ENCODE measurements at regions not wholly inside any gene's neighbourhood (a gene's known extent, or its start where the extent isn't known, plus 50 kb on each side); places are given as distances from the start of the nearest gene placed in this dataset.
A peak's percentile ranks its signal among the peaks of the same experiment; 100 is the strongest.
"Not testable (repeated sequence)": the region's sequence is repeated elsewhere in the genome, so short reads cannot be mapped to it uniquely, and the experiment has no call there.

GRCh38 chr11:134592391-134592990 is 180.4 kb upstream of the B3GAT1 start:
- no peak overlapping the region for H3K27ac ChIP-seq (ENCODE audit: low read depth, low read length, poor library complexity, severe bottlenecking)
- no peaks in the 10 kb centered on the region for H3K27me3 ChIP-seq (ENCODE audit: insufficient read depth, low read length)
- H2AFZ ChIP-seq (ENCODE audit: low read length): no peak overlapping the region
- H3K79me2 ChIP-seq (ENCODE audit: insufficient read depth, low read length): no peaks in the 10 kb centered on the region
- no peaks in the 10 kb centered on the region for H3K36me3 ChIP-seq (ENCODE audit: insufficient read depth, low read length)
- no peaks in the 10 kb centered on the region for H3K4me1 ChIP-seq (ENCODE audit: insufficient read depth, low read length, severe bottlenecking)
- H4K20me1 ChIP-seq (ENCODE audit: insufficient read depth, low read length): no peaks in the 10 kb centered on the region
- no peaks in the 10 kb centered on the region for H3F3A ChIP-seq (ENCODE audit: insufficient read depth, low read length)
- TF ChIP-seq CTCF (IDR thresholded peaks at IDR 0.05; ENCODE audit: low read length) (peak; percentile 64), EZH2 (IDR thresholded peaks at IDR 0.05; ENCODE audit: borderline replicate concordance, low read length) (no peak)
- no peaks in the 10 kb centered on the region for H3K9me2 ChIP-seq (ENCODE audit: low read depth, low read length)
- no peak overlapping the region for H3K9ac ChIP-seq (ENCODE audit: low read length)
- H3K9me3 ChIP-seq (ENCODE audit: low read length): no peaks in the 10 kb centered on the region
- no peak overlapping the region for H3K4me2 ChIP-seq (ENCODE audit: low read length)
- H3K4me3 ChIP-seq (ENCODE audit: low read depth, low read length, poor library complexity, severe bottlenecking): no peak overlapping the region

GRCh38 chr11:134591338-134591737 is 179.3 kb upstream of the B3GAT1 start:
- no peaks in the 10 kb centered on the region for H3F3A ChIP-seq (ENCODE audit: insufficient read depth, low read length)
- no peak overlapping the region for H3K27ac ChIP-seq (ENCODE audit: low read depth, low read length, poor library complexity, severe bottlenecking)
- H3K4me2 ChIP-seq (ENCODE audit: low read length): no peak overlapping the region
- H3K36me3 ChIP-seq (ENCODE audit: insufficient read depth, low read length): no peaks in the 10 kb centered on the region
- no peaks in the 10 kb centered on the region for H3K9me3 ChIP-seq (ENCODE audit: low read length)
- H3K79me2 ChIP-seq (ENCODE audit: insufficient read depth, low read length): no peaks in the 10 kb centered on the region
- H3K9ac ChIP-seq (ENCODE audit: low read length): no peak overlapping the region
- no peaks in the 10 kb centered on the region for H3K4me1 ChIP-seq (ENCODE audit: insufficient read depth, low read length, severe bottlenecking)
- no peaks in the 10 kb centered on the region for H3K9me2 ChIP-seq (ENCODE audit: low read depth, low read length)
- no peak overlapping the region for H2AFZ ChIP-seq (ENCODE audit: low read length)
- TF ChIP-seq CTCF (IDR thresholded peaks at IDR 0.05; ENCODE audit: low read length) (no peak), EZH2 (IDR thresholded peaks at IDR 0.05; ENCODE audit: borderline replicate concordance, low read length) (no peak)
- H4K20me1 ChIP-seq (ENCODE audit: insufficient read depth, low read length): no peaks in the 10 kb centered on the region
- no peak overlapping the region for H3K4me3 ChIP-seq (ENCODE audit: low read depth, low read length, poor library complexity, severe bottlenecking)
- no peaks in the 10 kb centered on the region for H3K27me3 ChIP-seq (ENCODE audit: insufficient read depth, low read length)

- TF ChIP-seq CTCF (IDR thresholded peaks at IDR 0.05; ENCODE audit: low read length): no peak
- TF ChIP-seq EZH2 (IDR thresholded peaks at IDR 0.05; ENCODE audit: borderline replicate concordance, low read length): no peak
- no peaks in the 10 kb centered on the region for H3K9me3 ChIP-seq (ENCODE audit: low read length)
- H4K20me1 ChIP-seq (ENCODE audit: insufficient read depth, low read length): no peaks in the 10 kb centered on the region
- no peak overlapping the region for H2AFZ ChIP-seq (ENCODE audit: low read length)
- no peaks in the 10 kb centered on the region for H3F3A ChIP-seq (ENCODE audit: insufficient read depth, low read length)
- no peaks in the 10 kb centered on the region for H3K36me3 ChIP-seq (ENCODE audit: insufficient read depth, low read length)
- H3K27me3 ChIP-seq (ENCODE audit: insufficient read depth, low read length): no peaks in the 10 kb centered on the region
- H3K9ac ChIP-seq (ENCODE audit: low read length): no peak overlapping the region
- no peaks in the 10 kb centered on the region for H3K9me2 ChIP-seq (ENCODE audit: low read depth, low read length)
- H3K27ac ChIP-seq (ENCODE audit: low read depth, low read length, poor library complexity, severe bottlenecking): no peak overlapping the region
- no peaks in the 10 kb centered on the region for H3K4me1 ChIP-seq (ENCODE audit: insufficient read depth, low read length, severe bottlenecking)
- no peak overlapping the region for H3K4me3 ChIP-seq (ENCODE audit: low read depth, low read length, poor library complexity, severe bottlenecking)
- H3K4me2 ChIP-seq (ENCODE audit: low read length): no peak overlapping the region
- no peaks in the 10 kb centered on the region for H3K79me2 ChIP-seq (ENCODE audit: insufficient read depth, low read length)
These were observed 177.1 kb upstream of the B3GAT1 start for GRCh38 chr11:134589129-134589528.

GRCh38 chr11:134588460-134589110 is 176.5 kb upstream of the B3GAT1 start:
- not testable (repeated sequence) for H4K20me1 ChIP-seq (ENCODE audit: insufficient read depth, low read length); H3K4me2 ChIP-seq (ENCODE audit: low read length); H2AFZ ChIP-seq (ENCODE audit: low read length); H3K27ac ChIP-seq (ENCODE audit: low read depth, low read length, poor library complexity, severe bottlenecking); H3K36me3 ChIP-seq (ENCODE audit: insufficient read depth, low read length); H3K4me3 ChIP-seq (ENCODE audit: low read depth, low read length, poor library complexity, severe bottlenecking); H3K4me1 ChIP-seq (ENCODE audit: insufficient read depth, low read length, severe bottlenecking); H3K27me3 ChIP-seq (ENCODE audit: insufficient read depth, low read length); H3K9me2 ChIP-seq (ENCODE audit: low read depth, low read length); H3K9ac ChIP-seq (ENCODE audit: low read length); H3F3A ChIP-seq (ENCODE audit: insufficient read depth, low read length); H3K9me3 ChIP-seq (ENCODE audit: low read length); H3K79me2 ChIP-seq (ENCODE audit: insufficient read depth, low read length)

All from OCI-LY1 (cell line).